ENCODE measurements at regions not wholly inside any gene's neighbourhood (a gene's known extent, or its start where the extent isn't known, plus 50 kb on each side); places are given as distances from the start of the nearest gene placed in this dataset.

- DNase-seq (ENCODE audit: low spot score): no peak
Observed at GRCh38 chr2:83561592-83561991, 897.5 kb downstream of the SUCLG1 start.

DNA sequence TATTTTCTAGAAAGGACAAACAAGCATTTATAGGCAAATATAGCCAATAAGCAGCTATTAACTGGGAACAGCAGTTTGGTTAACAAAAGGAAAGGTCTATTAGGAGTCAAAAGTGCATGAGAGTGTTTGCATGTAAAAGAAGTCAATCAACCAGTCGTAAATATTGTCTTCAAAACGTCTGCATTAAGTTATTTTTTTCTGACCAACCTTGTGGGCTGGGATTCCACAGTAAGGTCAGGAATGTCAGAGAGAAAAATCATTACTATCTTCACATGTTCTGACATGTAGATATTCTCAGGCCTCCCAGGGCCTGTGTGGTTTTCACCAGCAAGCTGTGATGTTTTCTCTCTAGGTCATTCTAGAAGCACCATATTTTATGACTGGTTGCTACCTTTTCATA lies 922.5 kb downstream of the SUCLG1 start:
- DNase-seq (ENCODE audit: low spot score): no peak

GRCh38 chr2:83534416-83534815 lies 924.7 kb downstream of the SUCLG1 start:
- DNase-seq (ENCODE audit: low spot score): no peak

DNA sequence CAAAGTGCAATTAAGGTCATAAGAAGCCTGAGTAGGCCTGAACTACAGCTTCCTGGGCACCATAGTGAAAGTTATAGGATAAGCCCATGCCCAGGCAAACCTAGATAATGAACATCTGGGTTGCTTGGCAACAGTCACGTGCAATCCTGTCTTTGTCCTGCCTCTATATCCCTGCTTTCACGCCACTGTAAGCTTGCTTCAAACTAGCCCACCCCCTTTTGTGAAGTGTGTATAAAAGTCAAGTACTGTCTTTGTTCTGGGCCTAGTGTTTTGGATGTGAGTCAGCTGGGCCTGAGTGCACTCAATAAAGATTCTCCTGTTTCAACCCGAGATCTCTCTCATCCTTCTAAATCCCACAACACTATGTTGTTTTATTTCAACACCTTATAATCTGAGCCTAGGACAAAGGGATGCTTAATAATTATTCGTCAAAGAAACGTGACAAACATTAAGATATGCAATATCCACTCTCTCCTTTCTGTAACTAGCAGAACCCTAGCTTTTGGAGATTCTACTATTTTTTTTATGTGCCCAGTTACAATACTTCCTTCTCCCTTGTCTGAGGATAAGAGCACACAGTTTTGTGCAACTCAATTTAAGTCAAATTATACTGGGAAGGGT lies 927.8 kb downstream of the SUCLG1 start:
- DNase-seq (ENCODE audit: low spot score): no peak

GRCh38 chr2:83528767-83529166 lies 930.3 kb downstream of the SUCLG1 start:
- no peak for DNase-seq (ENCODE audit: low spot score)

DNA sequence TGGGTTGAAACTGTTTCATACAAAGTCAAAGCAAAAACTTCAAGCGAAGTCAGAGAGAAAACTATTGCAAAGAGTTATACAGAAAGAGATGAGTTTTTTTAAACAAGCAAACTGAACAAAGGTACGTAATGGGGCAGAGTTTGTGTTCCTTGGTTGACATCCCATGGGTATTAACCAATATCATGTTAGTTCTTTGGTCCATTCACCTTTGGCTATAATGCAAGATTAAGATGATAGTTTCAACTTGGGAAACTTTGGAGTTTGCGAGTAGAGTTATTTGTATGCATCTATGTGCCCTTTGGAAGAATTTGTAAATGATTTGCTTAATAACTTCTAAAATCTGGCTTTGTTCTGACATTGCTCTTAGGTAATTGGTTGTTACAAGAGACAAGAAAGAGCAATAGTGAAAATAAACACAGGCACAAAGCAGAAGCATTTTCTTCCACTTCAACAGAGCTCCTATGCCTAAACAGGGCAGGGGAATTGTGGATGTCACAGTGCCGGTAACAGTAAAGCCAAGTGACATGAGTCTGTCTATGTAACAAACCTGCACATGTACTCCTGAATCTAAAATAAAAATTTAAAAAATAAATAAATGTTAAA lies 936.1 kb downstream of the SUCLG1 start:
- DNase-seq (ENCODE audit: low spot score): no peak

- DNase-seq (ENCODE audit: low spot score): no peak
Observed at GRCh38 chr2:83517727-83518368, 941.2 kb downstream of the SUCLG1 start.

- no peak for DNase-seq (ENCODE audit: low spot score)
Observed at GRCh38 chr2:83516503-83516902, 942.6 kb downstream of the SUCLG1 start.

GRCh38 chr2:83487451-83487850 lies 971.6 kb downstream of the SUCLG1 start:
- no peak for DNase-seq (ENCODE audit: low spot score)

GRCh38 chr2:83481436-83481835 lies 977.6 kb downstream of the SUCLG1 start:
- no peak for DNase-seq (ENCODE audit: low spot score)

- DNase-seq (ENCODE audit: low spot score): no peak
Observed at GRCh38 chr2:83478037-83478436, 981.0 kb downstream of the SUCLG1 start.

GRCh38 chr2:83475371-83475770 lies 983.7 kb downstream of the SUCLG1 start:
- no peak for DNase-seq (ENCODE audit: low spot score)

GRCh38 chr2:83471655-83472054 lies 987.4 kb downstream of the SUCLG1 start:
- no peak for DNase-seq (ENCODE audit: low spot score)

DNA sequence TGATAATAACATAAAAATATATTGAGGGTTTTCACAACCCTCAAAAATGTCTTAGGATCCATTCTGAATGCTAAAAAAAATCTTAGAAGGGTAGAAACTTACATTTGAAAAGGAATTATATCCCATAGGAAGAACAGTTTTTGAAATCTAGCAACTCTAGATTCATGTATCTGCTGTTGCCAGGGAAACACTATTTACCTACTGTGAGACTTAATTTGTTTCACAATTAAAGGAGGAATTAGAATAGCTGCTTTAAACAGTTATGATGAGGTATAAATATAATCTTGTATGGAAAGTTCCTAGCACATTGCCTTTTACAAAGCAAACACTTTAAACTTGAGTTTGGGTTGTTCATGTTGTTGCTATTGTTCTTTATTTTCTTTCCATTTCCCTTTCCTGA lies 988.2 kb downstream of the SUCLG1 start:
- no peak for DNase-seq (ENCODE audit: low spot score)

DNA sequence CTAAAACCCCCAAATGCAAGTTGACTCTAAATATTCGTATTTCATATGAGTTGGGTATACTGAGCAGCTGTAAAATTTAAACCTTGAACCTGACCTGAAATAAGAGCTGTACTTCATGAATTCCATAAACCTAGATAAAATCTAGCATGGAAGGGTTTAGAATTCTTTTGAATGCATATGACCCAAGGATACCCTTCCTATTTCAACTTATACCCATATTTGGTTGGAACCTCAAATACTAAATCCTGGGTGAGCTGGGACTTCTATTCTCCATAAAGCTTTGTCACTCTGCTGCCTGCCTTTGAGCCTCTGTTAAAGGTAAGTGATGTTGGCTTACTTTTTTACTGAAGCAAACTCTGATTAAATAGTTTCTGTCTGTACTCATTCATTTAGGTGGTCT lies 994.6 kb downstream of the SUCLG1 start:
- DNase-seq (ENCODE audit: low spot score): no peak

GRCh38 chr2:83462881-83463280 lies 996.2 kb downstream of the SUCLG1 start:
- no peak for DNase-seq (ENCODE audit: low spot score)

DNA sequence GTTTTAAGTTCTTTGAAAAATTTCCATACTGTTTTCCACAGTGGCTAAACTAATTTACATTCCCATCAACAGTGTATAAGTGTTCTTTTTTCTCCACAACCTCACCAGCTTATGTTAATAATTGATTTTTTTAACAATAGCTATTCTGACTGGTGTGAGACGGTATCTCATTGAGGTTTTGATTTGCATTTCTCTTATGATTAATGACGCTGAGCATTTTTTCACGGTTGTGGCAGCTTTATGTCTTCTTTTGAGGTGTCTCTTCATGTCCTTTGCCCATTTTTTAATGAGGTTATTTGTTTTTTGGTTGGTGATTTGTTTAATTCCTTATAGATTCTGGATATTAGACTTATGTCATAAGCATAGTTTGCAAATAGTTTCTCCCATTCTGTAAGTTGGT lies 997.9 kb downstream of the SUCLG1 start:
- DNase-seq (ENCODE audit: low spot score): no peak

DNA sequence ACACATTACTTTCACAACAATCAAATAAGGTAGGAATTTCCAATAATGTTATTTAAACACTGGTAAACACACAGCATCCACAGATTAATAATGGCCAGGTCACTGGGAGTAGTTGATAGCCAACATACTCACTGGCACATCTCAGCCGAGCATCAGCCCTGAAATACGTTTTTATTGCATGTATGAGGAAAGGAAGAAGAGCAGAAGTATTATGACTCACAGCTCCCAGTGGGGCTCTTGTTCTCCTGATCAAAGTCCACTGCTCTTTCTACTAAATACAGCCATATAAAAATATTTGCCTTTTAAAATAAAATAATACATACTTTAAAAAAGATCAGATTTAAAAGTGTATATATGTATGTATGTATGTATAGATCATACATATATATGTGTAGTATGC lies 999.6 kb downstream of the SUCLG1 start:
- DNase-seq (ENCODE audit: low spot score): no peak

DNA sequence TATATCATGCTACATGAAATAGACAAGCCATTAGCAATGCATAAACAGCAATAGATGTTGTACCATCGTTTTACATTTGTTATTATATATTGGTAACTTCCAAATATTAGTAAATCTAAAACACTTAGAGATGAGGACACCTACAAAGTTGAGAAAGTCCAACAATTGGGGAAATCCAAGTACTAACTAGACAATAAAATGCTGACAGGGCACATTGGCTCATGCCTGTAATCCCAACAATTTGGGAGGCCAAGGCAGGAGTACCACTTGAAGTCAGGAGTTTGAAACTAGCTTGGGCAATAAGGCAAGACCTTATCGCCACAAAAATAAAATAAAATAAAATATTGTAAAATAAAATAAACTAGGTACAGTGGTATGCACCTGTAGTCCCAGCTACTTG lies 1023.1 kb downstream of the SUCLG1 start:
- no peak for DNase-seq (ENCODE audit: low spot score)

GRCh38 chr2:83420993-83421392 lies 1038.1 kb downstream of the SUCLG1 start:
- DNase-seq (ENCODE audit: low spot score): no peak

DNA sequence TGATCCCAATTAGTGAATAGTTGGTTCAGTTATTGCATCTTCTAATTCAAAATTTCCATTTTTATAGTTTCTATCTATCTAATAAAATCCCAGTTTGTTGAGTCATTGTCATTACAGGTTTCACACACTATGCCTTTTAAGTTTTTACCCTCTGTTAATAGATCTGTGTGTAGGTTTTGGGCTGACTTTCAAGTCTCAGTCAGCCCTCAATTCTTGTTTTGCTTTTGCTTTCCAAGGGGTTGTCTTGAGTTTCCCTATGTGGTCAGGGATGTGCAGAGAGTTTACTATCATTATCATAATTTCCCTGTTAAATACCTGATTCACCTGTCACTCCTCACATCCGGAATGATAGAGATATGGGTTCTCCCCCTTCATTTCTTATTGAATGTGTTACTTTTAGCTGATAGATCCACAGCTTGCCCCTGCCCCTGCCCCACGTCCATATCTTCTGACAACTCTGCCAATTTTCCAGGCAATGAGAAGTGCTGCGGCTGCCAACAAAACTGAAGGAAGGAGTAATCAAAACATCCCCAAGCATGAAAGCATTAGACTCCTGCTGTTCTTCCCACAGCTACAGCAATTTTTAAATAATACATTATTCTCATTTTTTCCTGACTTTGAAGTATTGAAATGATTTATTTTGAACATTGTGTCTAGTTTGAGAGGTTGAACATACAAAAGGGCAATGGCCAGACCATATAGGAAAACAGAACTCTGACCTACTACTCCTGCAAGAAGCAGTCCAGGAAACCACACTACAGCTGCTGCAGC lies 1064.8 kb downstream of the SUCLG1 start:
- DNase-seq (ENCODE audit: low spot score): no peak

DNA sequence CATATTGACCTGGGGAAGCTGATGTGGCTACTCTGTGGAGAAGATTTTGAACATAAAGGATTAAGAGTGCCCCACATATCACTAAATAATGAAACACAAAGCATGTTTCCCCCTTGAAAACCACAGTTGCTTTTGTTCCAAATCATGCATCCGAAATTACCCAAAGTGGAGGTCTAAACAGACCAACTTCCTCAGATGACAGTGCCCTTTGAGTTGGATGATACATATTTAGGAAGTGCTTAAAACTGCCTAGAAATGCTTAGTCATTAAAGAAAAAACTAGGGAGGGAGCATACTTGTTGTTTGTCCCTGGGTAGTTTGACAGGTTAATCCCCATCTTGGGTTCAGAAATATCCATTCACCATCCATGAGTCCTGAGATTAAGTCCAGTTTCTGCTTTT lies 1070.3 kb downstream of the SUCLG1 start:
- DNase-seq (ENCODE audit: low spot score): no peak

DNA sequence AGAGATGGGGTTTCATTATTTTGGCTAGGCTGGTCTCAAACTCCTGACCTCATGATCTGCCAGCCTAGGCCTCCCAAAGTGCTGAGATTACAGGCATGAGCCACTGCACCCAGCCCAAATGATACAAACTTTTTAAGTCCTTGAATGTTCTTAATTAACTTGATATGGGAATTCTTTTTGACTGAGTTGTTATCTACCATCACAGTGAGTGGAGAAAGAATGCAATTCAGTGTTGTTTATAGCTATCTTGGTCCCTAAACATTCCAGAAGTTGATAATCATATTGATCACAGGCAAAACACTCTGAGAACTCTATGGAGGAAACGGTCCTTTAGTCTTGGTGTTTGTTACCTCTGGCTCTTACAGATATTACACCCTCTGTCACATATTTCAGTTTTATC lies 1072.5 kb downstream of the SUCLG1 start:
- no peak for DNase-seq (ENCODE audit: low spot score)

Measured in kidney capillary endothelial cell (primary cell).